GM18858 (cell line): ENCODE measurements at regions not wholly inside any gene's neighbourhood (a gene's known extent, or its start where the extent isn't known, plus 50 kb on each side); places are given as distances from the start of the nearest gene placed in this dataset.
"Not testable (repeated sequence)": the region's sequence is repeated elsewhere in the genome, so short reads cannot be mapped to it uniquely, and the experiment has no call there.

Experiments used
- ATAC-seq: cut with Tn5 transposase; IDR thresholded peaks from one replicate; pipeline ENCODE4 v1.9.1; 2021; ENCODE audit not compliant: unreplicated experiment

- not testable (repeated sequence) for ATAC-seq
Measured at GRCh38 chr6:127406722-127407121, 52.5 kb downstream of the KIAA0408 start.

GRCh38 chr6:127406122-127406521, 53.1 kb downstream of the KIAA0408 start:
- ATAC-seq = no peak

GRCh38 chr6:127404594-127405178, 54.5 kb downstream of the KIAA0408 start:
- no peak for ATAC-seq

- ATAC-seq = peak; percentile 79
Measured at GRCh38 chr6:127404133-127404532, 55.1 kb downstream of the KIAA0408 start.

- ATAC-seq = peak; percentile 84
Measured at GRCh38 chr6:127403636-127404035, 55.6 kb downstream of the KIAA0408 start.

GRCh38 chr6:127402890-127403617, 56.1 kb downstream of the KIAA0408 start:
- peak; percentile 25 for ATAC-seq

GRCh38 chr6:127397729-127398630, 54.6 kb upstream of the ECHDC1 start:
- no peak for ATAC-seq

GRCh38 chr6:127397171-127397597, 53.8 kb upstream of the ECHDC1 start:
- ATAC-seq = not testable (repeated sequence)
